ENCODE measurements at regions not wholly inside any gene's neighbourhood (a gene's known extent, or its start where the extent isn't known, plus 50 kb on each side); places are given as distances from the start of the nearest gene placed in this dataset.

GRCh38 chr18:65968239-65969004, 217.6 kb downstream of the CDH7 start:
- Histone ChIP-seq H3K4me3 (no peak overlapping the region), H3K4me1 (no peaks in the 10 kb centered on the region), H3K9me3 (no peaks in the 10 kb centered on the region), H3K27me3 (no peaks in the 10 kb centered on the region), H3K27ac (no peak overlapping the region), H3K36me3 (no peaks in the 10 kb centered on the region)
- TF ChIP-seq CTCF (IDR thresholded peaks at IDR 0.05) = no peak
- no peak for TF ChIP-seq POLR2A (IDR thresholded peaks at IDR 0.05)
- no peak for DNase-seq

GRCh38 chr18:65955747-65956146, 204.9 kb downstream of the CDH7 start:
- no peak overlapping the region for H3K27ac ChIP-seq
- DNase-seq = no peak
- H3K4me3 ChIP-seq = no peak overlapping the region
- TF ChIP-seq POLR2A (IDR thresholded peaks at IDR 0.05) (no peak), CTCF (IDR thresholded peaks at IDR 0.05) (no peak)
- H3K4me1 ChIP-seq = no peaks in the 10 kb centered on the region
- H3K36me3 ChIP-seq = no peaks in the 10 kb centered on the region
- H3K27me3 ChIP-seq = no peaks in the 10 kb centered on the region
- no peaks in the 10 kb centered on the region for H3K9me3 ChIP-seq

GRCh38 chr18:65954372-65954771, 203.6 kb downstream of the CDH7 start:
- no peaks in the 10 kb centered on the region for H3K4me1 ChIP-seq

GRCh38 chr18:65946777-65947176, 196.0 kb downstream of the CDH7 start:
- Histone ChIP-seq H3K27ac (no peak overlapping the region), H3K36me3 (no peaks in the 10 kb centered on the region), H3K9me3 (no peaks in the 10 kb centered on the region), H3K4me3 (no peak overlapping the region), H3K27me3 (no peaks in the 10 kb centered on the region), H3K4me1 (no peaks in the 10 kb centered on the region)
- DNase-seq = no peak
- TF ChIP-seq CTCF (IDR thresholded peaks at IDR 0.05) = no peak
- TF ChIP-seq POLR2A (IDR thresholded peaks at IDR 0.05) = no peak

More at GRCh38 chr18:65954372-65954771, 203.6 kb downstream of the CDH7 start:
- Histone ChIP-seq H3K27me3 (no peaks in the 10 kb centered on the region), H3K4me3 (no peak overlapping the region), H3K9me3 (no peaks in the 10 kb centered on the region), H3K36me3 (no peaks in the 10 kb centered on the region), H3K27ac (no peak overlapping the region)
- no peak for DNase-seq
- TF ChIP-seq CTCF (IDR thresholded peaks at IDR 0.05) (no peak), POLR2A (IDR thresholded peaks at IDR 0.05) (no peak)

GRCh38 chr18:65943268-65943667, 192.5 kb downstream of the CDH7 start:
- TF ChIP-seq CTCF (IDR thresholded peaks at IDR 0.05) (no peak), POLR2A (IDR thresholded peaks at IDR 0.05) (no peak)
- H3K4me1 ChIP-seq = no peaks in the 10 kb centered on the region

More at GRCh38 chr18:65943268-65943667, 192.5 kb downstream of the CDH7 start:
- no peak for DNase-seq
- Histone ChIP-seq H3K9me3 (no peaks in the 10 kb centered on the region), H3K36me3 (no peaks in the 10 kb centered on the region), H3K27ac (no peak overlapping the region), H3K4me3 (no peak overlapping the region), H3K27me3 (no peaks in the 10 kb centered on the region)
